ENCODE measurements at regions not wholly inside any gene's neighbourhood (a gene's known extent, or its start where the extent isn't known, plus 50 kb on each side); places are given as distances from the start of the nearest gene placed in this dataset.

DNA sequence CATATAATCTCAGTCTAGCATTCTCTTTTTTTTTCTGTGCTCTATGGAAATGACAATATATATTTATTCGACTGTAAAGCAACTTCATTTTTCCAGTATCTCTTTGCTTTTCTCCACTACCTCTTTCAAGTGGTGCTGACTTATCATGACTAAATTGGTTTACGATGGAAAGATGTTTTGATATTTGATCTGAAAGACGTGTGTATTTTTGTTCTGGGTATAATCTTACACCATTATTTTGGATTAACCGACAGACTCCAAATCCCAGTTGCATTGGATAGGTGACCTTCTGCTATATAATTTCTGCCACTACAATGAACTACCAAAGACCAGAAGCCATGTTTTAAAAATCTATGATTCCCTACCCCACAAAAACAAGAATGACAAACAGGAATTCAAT, 380.5 kb upstream of the NFE2L3 start:
- TF ChIP-seq EP300 (IDR thresholded peaks at IDR 0.05): no peak
- TF ChIP-seq, protein P1, sequence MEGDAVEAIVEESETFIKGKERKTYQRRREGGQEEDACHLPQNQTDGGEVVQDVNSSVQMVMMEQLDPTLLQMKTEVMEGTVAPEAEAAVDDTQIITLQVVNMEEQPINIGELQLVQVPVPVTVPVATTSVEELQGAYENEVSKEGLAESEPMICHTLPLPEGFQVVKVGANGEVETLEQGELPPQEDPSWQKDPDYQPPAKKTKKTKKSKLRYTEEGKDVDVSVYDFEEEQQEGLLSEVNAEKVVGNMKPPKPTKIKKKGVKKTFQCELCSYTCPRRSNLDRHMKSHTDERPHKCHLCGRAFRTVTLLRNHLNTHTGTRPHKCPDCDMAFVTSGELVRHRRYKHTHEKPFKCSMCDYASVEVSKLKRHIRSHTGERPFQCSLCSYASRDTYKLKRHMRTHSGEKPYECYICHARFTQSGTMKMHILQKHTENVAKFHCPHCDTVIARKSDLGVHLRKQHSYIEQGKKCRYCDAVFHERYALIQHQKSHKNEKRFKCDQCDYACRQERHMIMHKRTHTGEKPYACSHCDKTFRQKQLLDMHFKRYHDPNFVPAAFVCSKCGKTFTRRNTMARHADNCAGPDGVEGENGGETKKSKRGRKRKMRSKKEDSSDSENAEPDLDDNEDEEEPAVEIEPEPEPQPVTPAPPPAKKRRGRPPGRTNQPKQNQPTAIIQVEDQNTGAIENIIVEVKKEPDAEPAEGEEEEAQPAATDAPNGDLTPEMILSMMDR (IDR thresholded peaks at IDR 0.05): no peak
